OCI-LY3 (cell line): ENCODE measurements at regions not wholly inside any gene's neighbourhood (a gene's known extent, or its start where the extent isn't known, plus 50 kb on each side); places are given as distances from the start of the nearest gene placed in this dataset.

Experiments used
- H2AFZ ChIP-seq: fragments of 200-600, 300-600 bp; shearing (Covaris generic); 2 replicates; pipeline ENCODE4 v1.6.0; 2014; ENCODE audit warnings: antibody characterized with exemption, low read depth, low read length
- H3K27ac ChIP-seq: fragments of 200-600, 300-600 bp; sonication (generic); 2 replicates; pipeline ENCODE4 v1.5.1; 2014; ENCODE audit warnings: mild to moderate bottlenecking, low read length, moderate library complexity, mixed read lengths
- H3K27me3 ChIP-seq: fragments of 200-600, 300-600 bp; sonication (generic); 2 replicates; pipeline ENCODE4 v1.6.1; 2014; ENCODE audit warnings: low read depth, low read length, mixed read lengths
- H3K36me3 ChIP-seq: fragments of 200-600, 300-600 bp; sonication (generic); replicated peaks from 2 replicates; pipeline ENCODE3; 2014; ENCODE audit warnings: low read depth, low read length, mixed read lengths
- H3K4me1 ChIP-seq: fragments of 300-600, 200-600 bp; sonication (generic); 2 replicates; pipeline ENCODE4 v1.6.1; 2014; ENCODE audit warnings: low read length, mixed read lengths
- H3K4me2 ChIP-seq: fragments of 200-600, 300-600 bp; sonication (generic); 2 replicates; pipeline ENCODE4 v1.6.1; 2014; ENCODE audit warnings: low read length, mixed read lengths
- H3K4me3 ChIP-seq: fragments of 300-600, 200-600 bp; sonication (generic); 2 replicates; pipeline ENCODE4 v1.5.1; 2014; ENCODE audit warnings: antibody characterized with exemption, mild to moderate bottlenecking, low read length, moderate library complexity
- H3K79me2 ChIP-seq: fragments of 300-600, 200-600 bp; shearing (Covaris generic); 2 replicates; pipeline ENCODE4 v1.6.1; 2014; ENCODE audit warnings: mild to moderate bottlenecking, low read length, mixed read lengths
- H3K9ac ChIP-seq: fragments of 300-600, 200-600 bp; shearing (Covaris generic); 2 replicates; pipeline ENCODE4 v1.6.0; 2014; ENCODE audit warnings: mild to moderate bottlenecking, low read length, moderate library complexity
- H3K9me3 ChIP-seq: fragments of 200-600, 300-600 bp; shearing (Covaris generic); 2 replicates; pipeline ENCODE4 v1.6.1; 2014; ENCODE audit warnings: low read length, mixed read lengths; ENCODE audit not compliant: insufficient read depth
- H4K20me1 ChIP-seq: fragments of 200-600, 300-600 bp; sonication (generic); 2 replicates; pipeline ENCODE4 v1.6.1; 2016; ENCODE audit warnings: low read length, mixed read lengths; ENCODE audit not compliant: insufficient read depth
- EZH2phosphoT487 ChIP-seq: fragments of 200-600 bp; shearing (Covaris generic); IDR thresholded peaks from 2 replicates; pipeline ENCODE4 v1.6.1; 2018; ENCODE audit warnings: antibody characterized with exemption, mixed run types, low read depth
- TF ChIP-seq, protein P1 (sequence below): fragments of 200-600, 300-600 bp; sonication (generic); IDR thresholded peaks from 2 replicates; pipeline ENCODE4 v1.5.1; 2014; ENCODE audit warnings: antibody characterized with exemption, low read length, low read depth

DNA sequence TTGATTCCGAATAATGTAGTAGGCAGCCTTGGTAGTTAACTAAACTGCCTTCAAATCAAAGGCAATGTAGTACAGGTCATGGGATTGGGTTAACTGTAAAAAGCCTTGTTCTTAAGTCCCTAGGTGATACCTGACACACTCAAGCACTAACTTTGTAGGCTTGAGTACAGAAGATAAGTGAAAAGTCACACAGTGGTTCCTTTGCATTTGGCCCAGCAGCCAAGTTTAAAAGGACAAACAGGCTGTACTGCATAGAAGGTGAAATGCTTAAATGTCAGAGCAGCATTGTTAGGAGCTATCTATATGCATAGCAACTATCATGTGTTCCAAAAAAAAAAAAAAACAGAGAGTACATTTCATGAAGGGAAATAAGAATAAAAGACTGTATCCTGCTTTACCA lies 178.4 kb downstream of the ATOH1 start:
- Histone ChIP-seq H3K9ac (no peak overlapping the region), H2AFZ (no peak overlapping the region)
- TF ChIP-seq, protein P1, sequence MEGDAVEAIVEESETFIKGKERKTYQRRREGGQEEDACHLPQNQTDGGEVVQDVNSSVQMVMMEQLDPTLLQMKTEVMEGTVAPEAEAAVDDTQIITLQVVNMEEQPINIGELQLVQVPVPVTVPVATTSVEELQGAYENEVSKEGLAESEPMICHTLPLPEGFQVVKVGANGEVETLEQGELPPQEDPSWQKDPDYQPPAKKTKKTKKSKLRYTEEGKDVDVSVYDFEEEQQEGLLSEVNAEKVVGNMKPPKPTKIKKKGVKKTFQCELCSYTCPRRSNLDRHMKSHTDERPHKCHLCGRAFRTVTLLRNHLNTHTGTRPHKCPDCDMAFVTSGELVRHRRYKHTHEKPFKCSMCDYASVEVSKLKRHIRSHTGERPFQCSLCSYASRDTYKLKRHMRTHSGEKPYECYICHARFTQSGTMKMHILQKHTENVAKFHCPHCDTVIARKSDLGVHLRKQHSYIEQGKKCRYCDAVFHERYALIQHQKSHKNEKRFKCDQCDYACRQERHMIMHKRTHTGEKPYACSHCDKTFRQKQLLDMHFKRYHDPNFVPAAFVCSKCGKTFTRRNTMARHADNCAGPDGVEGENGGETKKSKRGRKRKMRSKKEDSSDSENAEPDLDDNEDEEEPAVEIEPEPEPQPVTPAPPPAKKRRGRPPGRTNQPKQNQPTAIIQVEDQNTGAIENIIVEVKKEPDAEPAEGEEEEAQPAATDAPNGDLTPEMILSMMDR = no peak
- no peak for TF ChIP-seq EZH2phosphoT487

DNA sequence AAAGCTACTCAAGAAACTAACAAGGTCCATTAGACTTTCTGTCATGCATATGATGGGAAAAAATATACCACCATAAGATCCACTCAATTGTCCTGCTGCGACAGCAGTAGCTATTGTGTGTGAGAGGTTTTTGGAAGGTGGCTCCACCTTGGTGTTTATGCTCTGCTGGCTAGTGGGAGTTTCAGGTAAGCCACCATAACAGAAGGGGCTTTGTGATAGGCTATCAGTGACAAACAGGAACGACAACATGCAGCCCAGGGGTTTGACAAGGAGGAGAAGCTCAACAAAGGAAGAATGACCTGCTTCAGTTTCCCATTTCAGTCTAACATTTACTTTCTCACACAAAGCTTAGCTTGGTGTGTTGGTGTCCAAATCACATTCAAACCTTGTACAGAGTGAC lies 182.6 kb downstream of the ATOH1 start:
- H4K20me1 ChIP-seq = no peaks in the 10 kb centered on the region
- no peaks in the 10 kb centered on the region for H3K4me1 ChIP-seq
- H3K9ac ChIP-seq = no peak overlapping the region
- no peaks in the 10 kb centered on the region for H3K36me3 ChIP-seq
- H3K4me3 ChIP-seq = no peak overlapping the region
- no peaks in the 10 kb centered on the region for H3K79me2 ChIP-seq
- TF ChIP-seq, protein P1 = no peak
- no peak overlapping the region for H2AFZ ChIP-seq
- H3K4me2 ChIP-seq = no peak overlapping the region
- no peaks in the 10 kb centered on the region for H3K9me3 ChIP-seq
- H3K27ac ChIP-seq = no peak overlapping the region
- H3K27me3 ChIP-seq = no peaks in the 10 kb centered on the region

More for the DNA sequence above, 178.4 kb downstream of the ATOH1 start:
- H3K27me3 ChIP-seq = no peaks in the 10 kb centered on the region
- no peaks in the 10 kb centered on the region for H3K4me1 ChIP-seq
- H3K79me2 ChIP-seq = no peaks in the 10 kb centered on the region
- H3K4me3 ChIP-seq = no peak overlapping the region
- H3K36me3 ChIP-seq = no peaks in the 10 kb centered on the region
- no peak overlapping the region for H3K4me2 ChIP-seq
- H3K9me3 ChIP-seq = no peaks in the 10 kb centered on the region
- H4K20me1 ChIP-seq = no peaks in the 10 kb centered on the region
- no peak overlapping the region for H3K27ac ChIP-seq

DNA sequence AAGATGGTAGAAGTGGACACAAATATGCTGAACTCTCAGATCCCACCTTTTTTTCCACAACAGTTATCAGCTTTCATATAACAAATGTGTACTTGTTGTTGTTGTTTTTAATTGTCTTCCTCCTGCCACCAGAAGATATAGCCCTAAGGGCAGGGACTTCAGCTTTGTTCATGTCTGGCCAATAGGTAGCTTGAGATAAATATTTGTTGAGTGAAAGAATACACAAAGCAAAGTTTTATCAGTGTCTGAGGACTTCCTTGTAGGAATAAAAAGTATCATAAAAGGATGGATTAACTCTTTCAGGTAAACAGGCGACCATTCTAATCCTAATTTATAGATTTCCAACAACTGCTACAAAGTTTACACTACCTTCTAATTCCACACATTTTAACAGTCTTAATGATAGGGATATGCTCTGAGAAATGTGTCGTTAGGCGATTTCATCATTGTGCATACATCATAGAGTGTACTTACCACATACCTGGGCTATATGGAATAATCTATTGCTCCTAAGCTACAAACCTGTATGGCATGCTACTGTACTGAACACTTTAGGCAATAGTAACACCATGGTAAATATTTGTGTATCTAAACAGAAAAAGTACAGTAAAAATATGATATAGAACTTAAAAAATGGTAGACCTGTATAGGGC lies 186.1 kb downstream of the ATOH1 start:
- no peaks in the 10 kb centered on the region for H4K20me1 ChIP-seq
- no peaks in the 10 kb centered on the region for H3K9me3 ChIP-seq
- no peak overlapping the region for H2AFZ ChIP-seq
- H3K4me1 ChIP-seq = no peaks in the 10 kb centered on the region
- H3K79me2 ChIP-seq = no peaks in the 10 kb centered on the region
- no peaks in the 10 kb centered on the region for H3K27me3 ChIP-seq
- no peak overlapping the region for H3K4me3 ChIP-seq
- no peak overlapping the region for H3K9ac ChIP-seq
- no peaks in the 10 kb centered on the region for H3K36me3 ChIP-seq
- TF ChIP-seq EZH2phosphoT487 = no peak
- TF ChIP-seq, protein P1 = no peak
- no peak overlapping the region for H3K4me2 ChIP-seq
- no peak overlapping the region for H3K27ac ChIP-seq

DNA sequence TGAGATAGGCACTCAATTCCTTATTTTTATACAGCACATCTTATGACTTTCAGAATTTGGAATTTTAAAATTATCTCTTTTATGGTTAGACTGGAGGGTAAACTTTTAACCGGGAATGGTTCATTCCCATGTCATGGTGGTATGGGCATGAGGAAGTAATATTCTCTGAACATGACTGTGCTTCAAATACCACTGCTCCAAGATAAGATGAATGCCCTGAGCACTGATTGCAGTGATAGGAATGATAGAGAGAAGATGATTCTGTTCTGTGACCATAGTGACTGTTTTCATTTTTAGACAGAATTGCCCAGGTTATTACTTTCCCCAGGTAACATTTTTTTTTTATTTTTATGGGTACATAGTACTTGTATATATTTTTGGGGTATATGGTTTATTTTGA lies 187.4 kb downstream of the ATOH1 start:
- no peaks in the 10 kb centered on the region for H3K27me3 ChIP-seq
- H3K79me2 ChIP-seq = no peaks in the 10 kb centered on the region
- TF ChIP-seq EZH2phosphoT487 = no peak
- TF ChIP-seq, protein P1 = no peak
- H3K36me3 ChIP-seq = no peaks in the 10 kb centered on the region
- no peak overlapping the region for H3K9ac ChIP-seq
- no peaks in the 10 kb centered on the region for H3K4me1 ChIP-seq
- no peak overlapping the region for H3K4me3 ChIP-seq
- no peaks in the 10 kb centered on the region for H4K20me1 ChIP-seq
- H3K9me3 ChIP-seq = no peaks in the 10 kb centered on the region
- H3K27ac ChIP-seq = no peak overlapping the region
- no peak overlapping the region for H2AFZ ChIP-seq
- no peak overlapping the region for H3K4me2 ChIP-seq
